ENCODE measurements at regions not wholly inside any gene's neighbourhood (a gene's known extent, or its start where the extent isn't known, plus 50 kb on each side); places are given as distances from the start of the nearest gene placed in this dataset.

GRCh38 chr6:123747515-123747914 is 56.1 kb upstream of the NKAIN2 start:
- DNase-seq: no peak

- DNase-seq: peak; percentile 41
These were observed 57.8 kb upstream of the NKAIN2 start for GRCh38 chr6:123745895-123746294.

GRCh38 chr6:123744840-123745239 is 58.8 kb upstream of the NKAIN2 start:
- no peak for DNase-seq

- peak; percentile 5 for DNase-seq
These were observed 61.0 kb upstream of the NKAIN2 start for GRCh38 chr6:123742626-123743025.

- no peak for DNase-seq
These were observed 70.5 kb upstream of the NKAIN2 start for GRCh38 chr6:123733180-123733579.

- no peak for DNase-seq
These were observed 79.8 kb upstream of the TRDN start for GRCh38 chr6:123716506-123716905.

GRCh38 chr6:123715006-123715863 is 78.5 kb upstream of the TRDN start:
- peak; percentile 3 for DNase-seq

- DNase-seq: no peak
These were observed 76.1 kb upstream of the TRDN start for GRCh38 chr6:123712831-123713230.

- DNase-seq: no peak
These were observed 66.2 kb upstream of the TRDN start for GRCh38 chr6:123702943-123703342.

GRCh38 chr6:123687864-123688263 is 51.1 kb upstream of the TRDN start:
- no peak for DNase-seq
